HepG2 (cell line): ENCODE measurements at regions not wholly inside any gene's neighbourhood (a gene's known extent, or its start where the extent isn't known, plus 50 kb on each side); places are given as distances from the start of the nearest gene placed in this dataset.

Experiments used
- CHD4 ChIP-seq: fragments of 200-600 bp; sonication (generic); IDR thresholded peaks from 2 replicates; pipeline ENCODE4 v1.7.0; 2017; ENCODE audit warnings: mild to moderate bottlenecking, low read length, borderline replicate concordance
- TBL1XR1 ChIP-seq: fragments of 150-350 bp; IDR thresholded peaks from 2 replicates; pipeline ENCODE4 v1.6.1; 2014; ENCODE audit warnings: borderline replicate concordance, low read length; ENCODE audit not compliant: partially characterized antibody

- TF ChIP-seq TBL1XR1 = no peak
- TF ChIP-seq CHD4 = no peak
These were observed 179.4 kb downstream of the TXNL1 start for GRCh38 chr18:56458770-56459712.
